Brain pericyte (primary cell): ENCODE measurements at regions not wholly inside any gene's neighbourhood (a gene's known extent, or its start where the extent isn't known, plus 50 kb on each side); places are given as distances from the start of the nearest gene placed in this dataset.

ENCODE experiments used
- DNase-seq: peaks from one replicate; pipeline ENCODE4 v3.0.0-alpha.2; 2012; ENCODE audit warnings: low read depth, low spot score

DNA sequence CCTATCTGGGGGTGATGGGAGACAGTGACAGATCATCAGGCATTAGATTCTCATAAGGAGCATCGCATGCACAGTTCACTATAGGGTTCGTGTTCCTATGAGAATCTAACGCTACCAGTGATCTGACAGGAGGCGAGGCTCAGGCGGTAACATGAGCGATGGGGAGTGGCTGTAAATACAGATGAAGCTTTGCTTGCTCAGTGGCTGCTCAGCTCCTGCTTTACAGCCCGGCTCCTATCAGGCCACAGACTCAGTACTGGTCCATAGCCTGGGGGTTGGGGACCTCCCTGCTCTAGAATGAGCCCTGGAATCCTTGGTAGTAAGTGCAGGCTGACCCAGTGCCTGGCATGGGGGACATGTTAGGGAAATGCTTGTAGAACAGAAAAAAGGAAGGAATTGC is 426.0 kb downstream of the TYW1 start:
- DNase-seq, result no peak

DNA sequence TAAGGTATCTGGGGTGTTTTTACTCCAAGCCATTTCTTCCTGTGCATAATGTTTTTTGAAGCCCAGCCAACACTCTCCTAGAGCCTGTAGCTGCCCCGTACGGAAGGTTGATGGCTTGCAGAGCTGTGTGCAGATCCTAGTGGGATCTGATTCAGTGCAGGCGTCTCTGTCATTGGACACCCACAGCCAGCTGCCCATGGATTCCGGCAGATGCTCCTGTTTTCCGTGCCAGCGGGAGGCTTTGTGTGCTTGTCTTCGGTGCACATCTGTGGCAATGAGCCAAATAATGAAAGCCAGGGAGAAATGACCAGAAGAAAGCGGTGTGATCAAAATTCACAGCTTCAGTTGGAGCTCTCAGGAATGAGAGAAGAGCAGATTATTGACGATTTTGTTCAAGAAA is 426.4 kb downstream of the TYW1 start:
- no peak for DNase-seq

DNA sequence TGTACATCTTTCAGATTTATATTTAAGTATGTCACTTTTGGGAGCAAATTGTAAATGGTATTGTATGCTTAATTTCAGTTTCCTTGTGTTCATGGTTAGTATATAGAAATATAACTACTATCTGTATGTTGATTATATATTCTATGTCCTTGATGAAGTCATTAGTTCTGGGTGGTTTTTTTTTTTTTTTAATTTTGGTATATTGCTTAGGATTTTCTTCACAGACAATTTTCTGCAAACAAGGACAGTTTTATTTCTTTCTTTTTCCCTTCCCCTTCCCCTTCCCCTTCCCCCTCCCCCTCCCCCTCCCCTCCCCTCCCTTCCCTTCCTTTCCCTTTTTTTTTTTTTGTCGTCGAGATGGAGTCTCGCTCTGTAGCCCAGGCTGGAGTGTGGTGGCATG is 430.0 kb downstream of the TYW1 start:
- DNase-seq, result no peak

DNA sequence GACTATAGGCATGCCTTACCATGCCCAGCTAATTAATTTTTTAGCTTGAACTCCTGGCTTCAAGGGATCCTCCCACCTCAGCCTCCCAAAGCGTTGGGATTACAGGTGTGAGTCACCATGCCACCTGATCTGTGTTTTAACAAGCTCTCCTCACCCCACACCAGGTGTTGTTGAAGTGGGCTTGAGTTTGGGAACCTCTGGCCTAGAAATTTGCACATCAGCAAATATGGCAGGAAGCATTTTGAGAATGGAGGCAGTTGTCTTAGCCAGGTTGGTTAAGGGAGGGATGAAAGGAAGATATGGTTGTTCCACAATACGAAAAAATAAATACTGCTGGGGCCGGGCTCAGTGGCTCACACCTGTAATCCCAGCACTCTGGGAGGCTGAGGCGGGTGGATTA is 433.1 kb downstream of the TYW1 start:
- no peak for DNase-seq

DNA sequence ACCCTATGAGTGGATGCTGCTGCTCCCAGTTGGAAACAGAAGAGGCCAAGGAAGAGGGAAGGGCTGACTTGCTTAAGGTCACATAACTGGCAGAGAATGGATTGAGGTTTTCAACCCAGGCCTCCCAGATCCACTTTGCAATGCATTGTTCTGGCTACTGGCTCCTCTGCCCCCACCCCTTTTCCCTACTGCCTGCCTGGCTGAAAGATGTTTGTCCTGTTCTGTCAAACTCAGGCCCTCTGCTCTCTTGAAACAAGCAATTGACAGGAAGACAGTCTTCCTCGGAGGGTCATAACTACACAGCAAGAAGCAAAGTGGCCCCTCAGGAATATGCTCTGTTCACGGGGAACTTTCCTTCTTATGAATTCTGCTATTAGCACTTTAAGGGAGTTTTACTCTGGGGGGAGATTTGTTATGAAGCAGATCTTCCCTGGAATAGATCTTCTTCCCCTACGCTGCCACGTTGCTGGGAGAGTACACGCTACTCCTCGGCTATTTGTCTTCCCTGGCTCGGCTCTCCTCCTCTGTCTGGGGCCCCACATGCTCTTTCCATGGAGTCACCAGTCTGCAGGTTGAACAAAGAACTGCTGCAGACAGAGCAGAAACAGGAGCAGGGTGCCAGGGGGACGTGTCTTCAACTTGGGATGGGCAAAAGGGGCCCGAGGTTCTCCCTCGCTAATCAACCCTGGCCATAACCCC is 436.1 kb downstream of the TYW1 start:
- DNase-seq, result no peak

DNA sequence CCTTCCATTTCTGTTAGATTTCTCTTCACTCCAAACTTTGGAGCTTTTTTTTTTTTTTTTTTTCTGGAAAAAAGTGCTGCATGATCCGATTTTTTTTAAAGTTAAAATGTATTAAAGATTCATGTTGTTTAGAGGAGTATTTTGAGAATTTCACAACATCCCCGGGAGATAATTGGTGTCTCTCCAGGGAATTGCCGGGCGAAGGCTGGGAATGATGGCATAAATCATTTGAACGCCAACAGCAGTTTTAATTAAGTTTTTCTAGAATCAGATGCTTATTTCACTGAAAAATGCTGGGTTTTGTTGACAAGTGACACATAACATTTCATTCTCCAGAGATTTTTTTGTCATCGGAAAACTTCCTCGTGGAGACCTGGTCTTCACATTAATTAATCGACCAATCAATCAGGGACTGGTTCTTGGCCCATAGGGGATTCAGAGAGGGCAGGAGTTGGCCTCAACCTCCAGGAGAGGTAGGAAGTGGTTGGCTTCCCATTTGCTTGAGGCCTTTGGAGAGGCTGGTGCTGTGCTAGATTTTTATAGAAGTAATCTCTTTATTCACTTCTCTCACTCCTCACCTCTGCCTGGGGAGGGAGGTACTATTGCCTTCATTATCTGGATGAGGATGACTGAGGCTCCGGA is 439.4 kb downstream of the TYW1 start:
- no peak for DNase-seq

DNA sequence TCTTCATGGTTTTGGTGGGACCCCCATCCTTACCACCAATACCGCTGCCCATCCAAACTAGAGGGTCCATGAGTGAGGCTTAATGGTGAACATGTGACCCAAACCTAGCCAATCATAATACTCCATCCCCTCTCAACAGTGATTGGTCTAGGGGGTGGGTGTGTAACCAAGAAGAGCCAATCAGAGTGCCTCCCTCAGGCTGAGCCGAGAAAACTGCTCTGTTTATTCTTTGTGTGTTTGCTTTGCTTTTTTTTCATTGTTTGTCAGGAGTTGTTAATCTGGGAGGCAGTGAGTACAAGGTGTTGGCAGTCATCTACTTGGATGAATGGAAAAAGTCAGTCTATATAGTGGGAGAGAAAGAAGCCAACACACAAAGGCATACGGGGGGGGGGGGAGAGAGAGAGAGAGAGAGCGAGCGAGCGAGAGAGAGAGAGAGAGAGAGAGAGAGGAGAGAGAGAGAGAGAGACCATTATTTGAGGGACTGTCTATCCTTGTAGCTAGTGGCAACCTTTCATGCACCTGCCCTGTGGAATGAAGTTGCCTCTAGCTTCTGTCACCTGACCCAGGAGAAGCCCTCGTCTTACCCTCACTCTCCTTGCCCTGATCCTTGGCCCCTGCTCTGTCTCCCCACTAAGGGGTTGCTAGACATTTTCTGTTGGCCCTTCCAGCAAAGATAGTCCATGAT is 441.7 kb downstream of the TYW1 start:
- DNase-seq, result no peak

DNA sequence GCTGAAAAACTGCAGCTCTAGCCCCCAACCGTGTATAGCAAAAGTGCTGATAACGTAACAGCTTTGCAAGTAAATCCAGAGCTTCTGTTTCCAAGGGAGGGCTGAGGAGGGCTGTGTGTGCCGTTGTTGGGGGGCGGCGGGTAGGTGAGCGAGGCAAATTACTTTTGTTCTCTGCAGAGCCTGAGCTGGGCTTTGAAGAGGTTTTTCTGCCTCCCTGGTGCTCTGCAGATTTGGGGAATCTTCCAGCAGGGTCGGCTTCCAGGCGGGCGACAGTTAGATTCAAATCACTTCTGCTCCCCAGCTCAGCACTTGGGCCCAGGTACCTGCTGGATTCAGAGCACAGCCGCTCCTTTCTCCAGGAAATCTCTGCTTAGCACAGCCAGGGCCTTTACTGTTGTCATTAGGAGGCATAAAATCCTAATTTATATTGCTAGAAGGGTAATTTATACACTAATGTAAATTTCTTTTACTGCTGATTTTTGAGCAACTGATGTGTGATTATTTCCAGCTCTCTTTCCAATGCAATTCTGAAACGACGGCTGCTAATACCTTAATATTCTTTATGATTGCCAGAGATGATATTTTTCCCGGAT is 442.4 kb downstream of the TYW1 start:
- no peak for DNase-seq

DNA sequence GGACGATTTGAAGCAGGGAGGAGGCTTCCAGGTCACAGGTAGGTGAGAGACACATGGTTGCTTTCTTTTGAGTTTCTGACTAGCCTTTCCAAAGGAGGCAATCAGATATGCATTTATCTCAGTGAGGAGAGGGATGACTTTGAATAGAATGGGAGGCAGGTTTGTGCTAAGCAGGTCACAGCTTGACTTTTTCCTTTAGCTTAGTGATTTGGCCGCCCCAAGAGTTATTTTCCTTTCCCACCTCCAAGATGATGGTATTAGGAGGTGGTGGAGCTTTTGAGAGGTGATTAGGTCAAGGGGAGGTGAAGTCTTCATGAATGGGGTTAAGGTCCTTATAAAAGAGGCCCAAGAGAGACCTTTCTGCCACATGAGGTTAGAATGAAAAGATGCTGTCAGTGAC is 443.7 kb downstream of the TYW1 start:
- no peak for DNase-seq

DNA sequence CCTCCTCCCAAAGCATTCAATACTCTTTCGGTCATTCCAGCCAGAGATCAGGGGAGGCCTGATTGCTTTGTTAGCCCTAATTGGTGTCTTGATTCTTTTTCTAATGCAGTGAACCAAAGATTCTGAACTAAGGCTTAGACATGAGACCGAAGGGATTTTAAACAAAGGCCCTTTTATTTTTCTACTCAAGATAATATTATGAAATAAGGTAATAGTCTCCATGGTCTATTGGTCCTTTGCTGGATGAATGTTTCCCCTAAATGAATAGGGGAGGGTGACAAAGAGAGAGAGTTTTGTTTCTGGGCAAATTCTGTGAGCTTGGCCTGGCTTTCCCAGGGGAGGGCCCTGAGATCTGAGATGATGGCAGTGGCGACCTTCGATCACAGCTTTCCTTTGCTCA is 449.1 kb downstream of the TYW1 start:
- DNase-seq, result no peak

DNA sequence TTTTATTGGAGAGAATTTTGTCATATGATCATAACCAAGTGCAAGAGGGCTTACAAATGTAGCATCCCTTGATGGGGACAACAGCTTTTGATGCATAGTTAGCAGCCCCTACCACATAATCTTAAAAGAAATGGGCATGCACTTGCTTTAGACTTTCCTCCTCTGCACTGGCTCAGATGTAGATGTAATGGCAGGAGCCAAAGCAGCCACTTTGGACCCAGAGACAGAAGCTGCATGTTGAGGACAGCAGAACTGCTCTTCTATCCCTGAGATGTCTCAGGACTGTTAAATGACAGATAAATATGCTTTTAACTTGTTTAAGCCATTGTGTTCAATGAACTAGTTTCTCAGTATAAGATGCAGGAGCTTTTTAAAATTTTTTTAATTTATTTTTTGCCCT is 450.7 kb downstream of the TYW1 start:
- no peak for DNase-seq

DNA sequence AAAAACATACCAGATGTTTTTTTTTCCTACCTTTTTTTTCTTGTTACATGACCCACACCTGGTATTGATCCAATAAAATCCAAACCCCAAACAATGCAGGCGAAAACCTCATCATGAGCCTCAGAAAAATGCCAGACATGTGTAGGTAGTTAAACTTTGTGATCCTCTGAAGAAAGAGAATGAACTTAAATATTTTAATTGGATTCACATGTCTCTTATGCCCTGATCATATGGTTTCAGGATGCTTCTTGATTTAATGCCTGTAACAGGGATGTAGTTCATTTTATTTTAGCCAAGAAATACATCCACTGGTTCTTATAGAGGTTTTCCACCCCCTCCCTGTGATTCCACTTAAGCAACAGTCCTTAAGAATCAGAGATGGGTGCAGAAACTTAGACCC is 451.6 kb downstream of the TYW1 start:
- no peak for DNase-seq

DNA sequence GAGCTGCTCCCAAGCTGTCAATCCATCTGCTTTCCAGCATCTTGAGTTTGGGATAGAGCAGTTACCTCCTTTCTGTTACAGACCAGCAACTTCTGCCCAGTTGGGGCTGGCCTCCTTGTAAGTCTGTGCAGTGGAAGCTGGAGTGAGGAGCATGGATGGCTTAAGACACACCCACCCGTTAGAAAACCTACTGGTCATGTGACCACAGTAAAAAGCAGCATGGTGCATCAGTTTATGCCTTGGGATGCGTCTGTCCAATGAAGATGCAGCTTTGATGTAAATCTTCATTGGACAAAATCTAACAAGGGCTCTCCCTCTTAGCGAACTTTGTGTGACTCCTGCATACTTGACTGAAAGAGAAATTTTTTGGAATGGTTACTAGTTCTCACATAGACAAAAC is 453.5 kb downstream of the TYW1 start:
- DNase-seq, result no peak

DNA sequence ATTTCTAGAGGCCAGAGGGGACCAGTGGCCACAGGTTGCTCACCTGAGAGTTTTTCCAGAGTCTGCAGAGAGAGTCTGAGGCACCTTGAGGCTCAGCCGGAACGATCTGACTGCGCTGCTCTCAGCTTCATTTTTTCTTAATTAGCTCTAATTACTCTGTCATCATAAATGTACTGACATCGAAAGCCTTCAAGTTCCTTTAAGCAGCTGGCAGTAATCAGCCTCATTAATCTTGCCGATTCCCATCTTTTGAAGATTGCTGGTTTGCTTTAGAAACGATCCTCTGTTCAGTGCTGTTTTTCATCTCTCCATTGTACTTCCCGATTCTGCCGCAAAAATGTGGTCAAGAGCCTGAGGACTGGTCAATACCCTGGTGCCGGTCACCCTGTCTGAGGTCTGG is 454.7 kb downstream of the TYW1 start:
- no peak for DNase-seq

DNA sequence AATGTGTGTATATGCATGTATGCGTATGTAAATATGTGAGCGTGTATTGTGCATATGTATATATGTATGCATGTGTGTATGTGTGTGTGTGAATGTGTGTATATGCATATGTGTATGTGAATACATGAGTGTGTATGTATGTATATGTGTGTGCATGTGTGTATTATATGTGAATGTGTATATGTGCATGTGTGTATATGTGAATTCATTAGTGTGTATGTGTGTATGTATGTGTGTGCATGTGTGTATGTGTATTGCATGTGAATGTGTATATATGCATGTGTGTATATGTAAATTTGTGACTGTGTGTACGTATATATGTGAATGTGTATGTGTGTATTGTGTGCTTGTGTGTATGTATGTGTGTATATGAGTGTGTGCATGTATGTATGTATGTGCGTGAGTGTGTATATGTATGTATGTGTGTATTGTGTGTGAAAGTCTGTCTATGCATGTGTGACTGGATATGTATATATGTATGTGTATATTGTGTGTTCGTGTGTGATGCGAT is 455.9 kb downstream of the TYW1 start:
- DNase-seq, result no peak

DNA sequence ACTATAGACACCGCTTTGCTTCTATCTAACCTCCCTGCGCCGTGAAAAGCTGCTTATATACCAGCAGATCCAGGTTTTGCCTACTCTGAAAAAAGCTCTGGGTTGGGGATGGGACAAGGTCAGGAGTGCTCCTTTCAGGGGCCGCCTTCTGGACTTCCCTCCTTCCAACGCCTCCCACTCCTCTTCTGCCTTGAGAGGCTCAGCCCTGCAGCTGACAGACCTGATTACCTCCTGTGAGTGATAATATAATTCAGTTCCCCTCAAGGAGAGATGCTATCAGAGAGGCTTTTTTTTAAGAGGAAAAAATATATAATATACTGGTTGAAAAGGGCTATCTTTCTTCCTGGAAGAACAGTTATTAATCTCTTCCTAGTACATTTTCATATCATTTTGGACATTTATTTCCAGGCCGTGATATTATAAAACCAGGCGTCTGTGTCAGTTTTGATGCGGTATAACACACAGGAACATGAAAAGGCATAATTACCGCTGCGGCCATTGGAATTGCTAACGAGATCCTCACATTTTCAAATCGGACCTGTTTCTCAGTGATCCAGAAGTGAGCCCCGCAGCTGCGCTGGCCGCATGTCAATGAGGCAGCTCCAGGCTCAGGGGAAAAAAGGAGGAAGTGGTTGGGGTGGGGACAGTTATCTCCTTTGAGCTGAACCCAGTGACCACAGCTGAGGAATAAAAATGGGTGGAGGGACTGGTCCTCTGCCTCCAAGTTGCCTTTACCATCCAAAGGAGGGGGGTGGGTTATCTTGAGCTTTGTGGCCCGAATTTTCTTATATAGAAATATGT is 457.1 kb downstream of the TYW1 start:
- DNase-seq, result no peak

DNA sequence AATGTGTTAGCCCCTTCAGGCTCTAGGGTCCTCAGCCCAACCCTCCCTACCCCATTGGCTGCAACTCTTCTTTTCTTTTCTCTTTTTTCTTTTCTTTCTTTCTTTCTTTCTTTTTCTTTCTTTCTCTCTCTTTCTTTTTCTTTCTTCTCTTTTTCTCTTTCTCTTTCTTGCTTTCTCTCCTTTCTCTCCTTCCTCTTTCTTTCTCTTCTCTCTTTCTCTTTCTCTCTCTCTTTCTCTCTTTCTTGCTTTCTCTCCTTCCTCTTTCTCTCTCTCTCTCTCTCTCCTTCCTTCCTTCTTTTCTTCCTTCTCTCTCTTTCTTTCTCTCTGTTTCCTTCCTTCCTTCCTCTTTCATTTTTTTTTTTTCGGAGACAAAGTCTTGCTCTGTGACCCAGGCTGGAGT is 458.9 kb downstream of the TYW1 start:
- DNase-seq, result no peak

DNA sequence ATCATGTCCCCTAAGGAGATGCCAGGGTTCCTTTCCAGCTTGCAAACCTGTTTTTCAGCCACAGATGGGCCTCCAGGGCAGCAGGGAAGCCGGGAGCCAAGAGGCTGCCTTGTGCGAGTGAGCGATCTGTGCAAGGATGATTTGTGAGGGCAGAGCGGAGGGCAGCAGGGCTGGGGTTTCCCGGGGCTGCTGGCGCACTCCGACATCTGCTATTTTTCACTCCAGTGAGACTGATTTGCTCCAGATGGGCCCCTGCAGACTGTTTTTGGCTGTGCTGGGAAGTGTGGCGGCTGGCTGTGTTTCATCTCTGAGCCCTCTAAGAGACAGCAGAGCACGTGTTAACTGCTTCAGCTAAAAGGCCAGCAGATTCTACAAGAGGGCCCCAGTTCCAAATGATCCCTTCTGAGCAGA is 466.2 kb downstream of the TYW1 start:
- no peak for DNase-seq

DNA sequence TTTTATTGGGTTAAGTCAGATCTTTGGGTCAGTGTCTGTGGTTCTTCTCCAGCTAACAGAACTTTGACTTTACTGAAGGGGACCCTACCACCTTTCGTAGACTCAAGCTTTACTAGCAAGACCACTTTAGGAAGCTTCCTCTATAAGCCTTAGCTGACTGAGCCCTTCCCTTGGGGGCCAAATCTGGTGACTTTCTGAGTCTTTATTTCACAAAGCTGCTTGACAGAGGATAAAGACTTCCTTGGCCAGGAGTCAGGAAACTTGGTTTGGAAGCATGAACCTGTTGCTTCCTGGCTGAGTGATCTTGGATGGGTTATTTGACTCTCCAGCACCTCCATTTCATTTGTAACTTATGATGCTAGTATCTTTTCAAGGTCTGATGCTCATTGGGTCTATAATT is 466.7 kb downstream of the TYW1 start:
- DNase-seq, result no peak

DNA sequence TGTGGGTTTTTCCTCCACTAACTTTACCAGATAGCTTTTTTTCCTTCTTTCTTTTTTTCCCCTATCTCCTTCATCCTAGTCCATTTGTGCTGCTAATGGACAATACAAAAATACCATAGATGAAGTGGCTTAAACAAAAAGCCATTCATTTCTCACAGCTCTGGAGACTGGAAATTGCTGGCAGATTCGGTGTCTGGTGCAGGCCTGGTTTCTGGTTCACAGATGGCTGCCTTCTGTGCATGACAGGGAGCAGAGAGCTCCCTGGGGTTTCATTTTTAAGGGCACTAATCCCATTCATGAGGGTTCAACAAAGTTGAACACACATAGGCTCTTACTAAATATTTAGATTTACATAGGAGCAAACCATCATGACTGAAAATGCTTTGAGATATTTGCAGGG is 467.4 kb downstream of the TYW1 start:
- DNase-seq, result no peak

DNA sequence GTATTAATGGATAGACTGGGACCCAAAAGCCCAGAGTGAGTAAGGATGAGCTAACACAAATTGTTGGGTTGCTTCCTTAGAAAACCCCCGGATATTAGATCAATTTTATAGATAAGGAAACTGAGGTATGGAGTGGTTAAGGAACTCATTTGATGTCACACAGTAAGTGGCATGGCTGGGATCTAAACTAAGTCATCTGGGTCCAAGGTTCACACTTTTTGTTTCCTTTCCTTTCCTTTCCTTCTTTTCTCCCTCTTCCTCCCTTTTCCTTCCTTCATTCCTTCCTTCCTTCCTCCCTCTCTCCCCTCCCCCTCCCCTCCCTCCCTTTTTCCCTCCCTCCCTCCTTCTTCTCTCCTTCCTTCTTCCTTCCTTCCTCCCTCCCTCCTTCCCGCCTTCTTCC is 469.5 kb downstream of the TYW1 start:
- no peak for DNase-seq

DNA sequence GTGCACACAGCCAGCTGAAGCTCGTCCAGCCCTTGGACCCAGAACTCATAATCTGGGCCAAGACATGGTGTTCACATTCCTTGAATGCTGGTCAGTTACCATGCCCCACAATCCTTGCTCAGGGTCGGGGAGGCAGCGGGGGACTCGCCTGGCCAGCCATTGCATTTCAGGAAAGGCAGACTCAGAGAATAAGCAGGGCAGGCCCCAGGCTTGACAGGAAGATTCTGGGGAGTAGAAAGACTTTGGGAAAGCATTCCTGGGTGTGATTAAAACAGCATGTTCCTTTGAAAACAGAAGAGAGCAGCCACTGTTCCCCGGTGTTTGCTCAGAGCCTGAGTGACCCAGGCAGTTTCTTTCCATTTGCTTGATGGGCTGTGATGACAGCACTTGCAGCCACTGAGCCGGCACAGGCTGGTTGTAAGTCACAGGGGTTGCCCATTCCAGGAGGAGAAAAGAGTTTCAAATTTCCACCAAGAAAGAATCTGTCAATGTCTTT is 473.7 kb downstream of the TYW1 start:
- DNase-seq, result no peak
